ENCODE measurements at regions not wholly inside any gene's neighbourhood (a gene's known extent, or its start where the extent isn't known, plus 50 kb on each side); places are given as distances from the start of the nearest gene placed in this dataset.

DNA sequence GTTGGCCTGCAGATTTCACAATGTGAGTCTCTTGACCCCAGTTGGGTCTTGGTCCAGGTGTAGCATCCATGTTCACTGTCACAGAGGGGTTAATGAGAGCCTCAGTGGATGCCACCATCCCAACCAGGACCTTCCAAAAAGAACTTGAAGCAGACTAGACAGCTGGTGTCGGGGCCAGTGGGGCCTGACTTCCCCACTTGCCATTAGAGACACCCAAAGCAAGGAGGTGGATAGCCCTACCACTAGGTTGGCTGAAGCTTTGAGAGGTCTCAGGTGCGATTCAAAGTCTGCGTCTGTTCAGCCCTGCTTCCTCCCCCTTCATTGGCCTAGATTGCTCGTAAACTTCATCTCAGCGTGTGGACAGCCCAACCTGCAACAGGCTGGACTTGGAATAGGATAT is 196.4 kb upstream of the RREB1 start:
- TF ChIP-seq TAF1 (IDR thresholded peaks at IDR 0.05; ENCODE audit: borderline replicate concordance, insufficient read depth, low read length) (no peak), SIN3A (IDR thresholded peaks at IDR 0.05; ENCODE audit: borderline replicate concordance, insufficient read depth, low read length) (no peak), POLR2AphosphoS5 (IDR thresholded peaks at IDR 0.05; ENCODE audit: low read depth, low read length) (no peak)
